ENCODE measurements at regions not wholly inside any gene's neighbourhood (a gene's known extent, or its start where the extent isn't known, plus 50 kb on each side); places are given as distances from the start of the nearest gene placed in this dataset.

DNA sequence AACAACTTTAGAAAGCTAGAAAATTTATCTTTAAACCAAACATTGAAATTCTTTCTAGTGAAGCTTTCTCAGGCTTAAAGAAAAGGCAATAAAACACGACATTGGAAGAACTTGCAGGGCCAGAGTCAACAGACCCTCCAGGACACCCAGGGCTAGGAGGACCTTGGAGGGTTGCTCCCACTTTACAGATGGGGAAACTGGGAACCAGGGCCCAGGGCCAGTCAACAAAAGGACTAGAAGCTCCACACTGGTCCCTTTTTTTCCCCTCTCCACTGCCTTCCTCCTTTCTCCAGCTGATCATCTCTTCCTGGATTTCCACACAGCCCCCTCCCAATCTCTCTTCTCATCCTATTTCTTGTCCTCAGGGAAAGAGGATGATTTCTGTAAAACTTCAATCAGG lies 307.7 kb upstream of the CDH5 start:
- Histone ChIP-seq H3K36me3 (ENCODE audit: insufficient read depth, low read length) (no peaks in the 10 kb centered on the region), H3K9ac (ENCODE audit: insufficient read length) (no peak overlapping the region), H3K4me3 (no peak overlapping the region), H3K9me3 (ENCODE audit: low read depth, low read length) (no peaks in the 10 kb centered on the region), H3K27ac (peak overlapping the region; percentile 87; the same call in 1 of the 2 replicates)
- DNase-seq (ENCODE audit: low read depth, low spot score): no peak
- no peak for TF ChIP-seq FOXP2 (optimal IDR thresholded peaks at IDR 0.05; ENCODE audit: control extremely low read depth, extremely low read length, insufficient read depth)
- TF ChIP-seq EZH2 (IDR thresholded peaks at IDR 0.05): no peak
- no peak for TF ChIP-seq POLR2AphosphoS5 (IDR thresholded peaks at IDR 0.05; ENCODE audit: borderline replicate concordance, low read depth, low read length)

DNA sequence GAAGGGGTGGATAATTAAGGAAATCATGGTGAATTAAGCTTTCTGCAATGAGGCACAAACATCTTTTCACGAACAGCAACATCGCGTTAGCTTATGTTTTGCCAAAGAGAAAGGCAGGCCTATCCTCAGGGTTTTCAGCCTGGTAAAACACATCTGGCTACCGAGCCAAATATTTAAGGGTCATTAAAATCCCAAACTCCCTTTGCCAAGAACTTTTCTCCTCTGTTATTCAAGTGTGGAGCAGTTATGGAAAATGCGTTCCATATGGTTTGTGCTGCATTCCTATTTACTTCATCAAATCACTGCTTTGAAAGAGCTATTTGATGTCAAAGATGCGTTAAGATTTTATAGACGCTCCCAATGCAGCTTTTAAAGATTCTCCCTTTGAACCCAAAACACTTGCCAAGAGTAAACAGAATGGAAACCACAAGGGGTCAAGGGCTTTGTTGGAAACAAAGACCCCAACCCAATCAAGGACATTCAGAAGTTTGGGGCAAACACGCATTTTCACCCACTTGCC lies 308.3 kb upstream of the CDH5 start:
- no peak for TF ChIP-seq FOXP2 (optimal IDR thresholded peaks at IDR 0.05; ENCODE audit: control extremely low read depth, extremely low read length, insufficient read depth)
- TF ChIP-seq POLR2AphosphoS5 (IDR thresholded peaks at IDR 0.05; ENCODE audit: borderline replicate concordance, low read depth, low read length): no peak
- TF ChIP-seq EZH2 (IDR thresholded peaks at IDR 0.05): no peak
- peak overlapping the region; percentile 87 for H3K27ac ChIP-seq
- no peak overlapping the region for H3K9ac ChIP-seq (ENCODE audit: insufficient read length)
- peak; percentile 66 for DNase-seq (ENCODE audit: low read depth, low spot score)
- H3K9me3 ChIP-seq (ENCODE audit: low read depth, low read length): no peaks in the 10 kb centered on the region
- H3K36me3 ChIP-seq (ENCODE audit: insufficient read depth, low read length): no peaks in the 10 kb centered on the region
- H3K4me3 ChIP-seq: peak overlapping the region; percentile 43; the same call in 1 of the 2 replicates

DNA sequence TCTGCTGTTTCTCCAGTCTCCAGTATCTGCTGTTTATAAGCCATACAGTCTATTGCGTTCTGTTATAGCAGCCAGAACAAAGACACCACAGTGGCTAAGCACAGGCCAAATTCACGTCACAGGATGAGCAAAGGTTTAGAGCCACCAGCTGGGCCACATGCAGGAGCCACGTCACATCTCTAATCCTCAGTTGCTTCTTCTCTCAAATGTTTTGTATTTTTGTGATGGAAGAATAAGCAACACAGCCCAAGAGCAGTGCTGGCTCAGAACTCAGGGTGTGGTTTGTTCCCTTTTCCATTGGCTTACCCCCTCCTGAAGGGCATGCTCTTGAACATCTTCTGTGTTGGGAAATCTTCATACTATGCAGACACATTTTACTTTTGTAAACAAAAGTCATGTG lies 309.4 kb upstream of the CDH5 start:
- no peak overlapping the region for H3K27ac ChIP-seq
- H3K4me3 ChIP-seq: no peak overlapping the region
- DNase-seq (ENCODE audit: low read depth, low spot score): no peak
- H3K9ac ChIP-seq (ENCODE audit: insufficient read length): no peak overlapping the region
- no peak for TF ChIP-seq POLR2AphosphoS5 (IDR thresholded peaks at IDR 0.05; ENCODE audit: borderline replicate concordance, low read depth, low read length)
- TF ChIP-seq FOXP2 (optimal IDR thresholded peaks at IDR 0.05; ENCODE audit: control extremely low read depth, extremely low read length, insufficient read depth): no peak
- no peak for TF ChIP-seq EZH2 (IDR thresholded peaks at IDR 0.05)
- no peaks in the 10 kb centered on the region for H3K9me3 ChIP-seq (ENCODE audit: low read depth, low read length)
- H3K36me3 ChIP-seq (ENCODE audit: insufficient read depth, low read length): no peaks in the 10 kb centered on the region

DNA sequence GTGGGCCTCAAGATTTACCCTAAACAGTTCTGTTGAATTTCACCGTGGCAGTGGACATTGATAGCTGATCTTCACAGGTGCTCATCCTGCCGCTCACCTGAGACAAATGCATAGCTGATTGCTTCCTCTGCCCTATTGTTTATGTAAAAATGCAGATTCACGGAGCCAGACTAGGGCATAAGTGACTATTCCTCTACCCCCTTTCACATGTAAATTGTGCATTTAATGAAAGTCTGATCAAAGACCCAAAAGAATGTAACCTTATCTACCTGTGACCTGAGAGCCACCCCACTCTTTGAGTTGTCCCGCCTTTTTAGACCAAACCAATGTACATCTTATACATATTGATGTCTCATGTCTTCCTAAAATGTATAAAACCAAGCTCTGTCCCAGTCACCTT lies 312.4 kb upstream of the CDH5 start:
- TF ChIP-seq POLR2AphosphoS5 (IDR thresholded peaks at IDR 0.05; ENCODE audit: borderline replicate concordance, low read depth, low read length): no peak
- TF ChIP-seq FOXP2 (optimal IDR thresholded peaks at IDR 0.05; ENCODE audit: control extremely low read depth, extremely low read length, insufficient read depth): no peak
- no peak for TF ChIP-seq EZH2 (IDR thresholded peaks at IDR 0.05)
- no peak overlapping the region for H3K4me3 ChIP-seq
- no peak overlapping the region for H3K27ac ChIP-seq
- no peaks in the 10 kb centered on the region for H3K36me3 ChIP-seq (ENCODE audit: insufficient read depth, low read length)
- no peaks in the 10 kb centered on the region for H3K9me3 ChIP-seq (ENCODE audit: low read depth, low read length)
- no peak overlapping the region for H3K9ac ChIP-seq (ENCODE audit: insufficient read length)
- no peak for DNase-seq (ENCODE audit: low read depth, low spot score)

DNA sequence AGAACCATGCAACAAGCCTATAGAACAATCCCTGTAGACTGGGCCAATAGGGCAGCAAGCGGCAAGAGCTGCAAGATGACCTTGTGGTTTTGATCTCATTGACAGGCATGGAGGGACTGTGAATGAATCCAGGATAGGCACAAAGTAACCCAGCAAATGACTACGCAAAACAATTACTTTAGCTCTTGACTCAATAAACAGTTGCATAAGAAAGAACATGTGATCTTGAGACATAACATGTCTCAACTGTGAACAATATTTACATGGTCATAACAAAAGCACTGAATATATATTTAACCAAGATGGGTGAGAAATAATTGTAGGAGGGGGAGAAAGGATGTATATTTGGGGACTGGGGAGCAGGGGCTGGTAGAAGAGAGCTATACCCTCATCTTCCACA lies 313.7 kb upstream of the CDH5 start:
- no peak for DNase-seq (ENCODE audit: low read depth, low spot score)
- Histone ChIP-seq H3K36me3 (ENCODE audit: insufficient read depth, low read length) (no peaks in the 10 kb centered on the region), H3K9ac (ENCODE audit: insufficient read length) (no peak overlapping the region), H3K4me3 (no peak overlapping the region), H3K9me3 (ENCODE audit: low read depth, low read length) (no peaks in the 10 kb centered on the region), H3K27ac (no peak overlapping the region)
- TF ChIP-seq EZH2 (IDR thresholded peaks at IDR 0.05): no peak
- no peak for TF ChIP-seq POLR2AphosphoS5 (IDR thresholded peaks at IDR 0.05; ENCODE audit: borderline replicate concordance, low read depth, low read length)
- no peak for TF ChIP-seq FOXP2 (optimal IDR thresholded peaks at IDR 0.05; ENCODE audit: control extremely low read depth, extremely low read length, insufficient read depth)

DNA sequence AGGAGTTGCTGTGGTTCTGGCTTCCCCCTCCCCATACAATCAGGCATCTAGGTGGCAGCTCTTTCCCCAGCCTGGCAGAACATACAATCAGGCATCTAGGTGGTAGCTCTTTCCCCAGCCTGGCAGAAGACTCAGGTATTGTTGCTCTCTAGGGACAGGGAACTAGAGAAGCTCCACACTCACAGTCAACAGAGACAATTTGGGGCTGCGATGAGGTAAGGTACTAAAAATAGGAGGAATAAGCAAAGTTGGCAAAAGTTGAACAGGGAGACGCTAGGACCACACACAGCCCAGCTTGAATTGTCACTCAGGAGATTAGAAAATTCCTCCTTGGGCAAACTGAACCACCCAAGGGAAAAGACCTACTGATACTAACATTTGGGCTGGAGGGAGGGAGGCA lies 315.5 kb upstream of the CDH5 start:
- no peak for TF ChIP-seq POLR2AphosphoS5 (IDR thresholded peaks at IDR 0.05; ENCODE audit: borderline replicate concordance, low read depth, low read length)
- no peak for TF ChIP-seq EZH2 (IDR thresholded peaks at IDR 0.05)
- no peak for TF ChIP-seq FOXP2 (optimal IDR thresholded peaks at IDR 0.05; ENCODE audit: control extremely low read depth, extremely low read length, insufficient read depth)
- Histone ChIP-seq H3K9ac (ENCODE audit: insufficient read length) (no peak overlapping the region), H3K27ac (no peak overlapping the region), H3K4me3 (no peak overlapping the region), H3K9me3 (ENCODE audit: low read depth, low read length) (no peaks in the 10 kb centered on the region), H3K36me3 (ENCODE audit: insufficient read depth, low read length) (no peaks in the 10 kb centered on the region)
- no peak for DNase-seq (ENCODE audit: low read depth, low spot score)

DNA sequence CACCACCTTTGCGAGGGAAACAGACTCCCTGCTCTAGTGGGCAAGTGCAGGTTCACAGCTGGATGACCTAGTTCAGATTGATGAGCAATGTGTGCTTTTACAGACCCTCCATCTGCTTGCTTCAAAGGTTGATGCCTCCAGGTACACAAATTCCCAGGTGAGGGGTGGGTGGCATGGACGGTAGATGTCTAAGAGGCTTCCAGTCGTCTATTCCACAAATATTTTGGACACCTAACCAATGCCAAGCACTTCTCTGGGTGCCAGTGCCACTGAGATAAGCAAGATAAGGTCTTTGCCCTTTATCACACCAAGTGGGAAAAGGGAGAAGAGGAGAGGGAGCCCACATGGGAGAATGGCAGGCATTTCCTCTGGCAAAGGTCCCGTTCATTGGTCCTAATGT lies 316.6 kb upstream of the CDH5 start:
- no peak for DNase-seq (ENCODE audit: low read depth, low spot score)
- no peak for TF ChIP-seq FOXP2 (optimal IDR thresholded peaks at IDR 0.05; ENCODE audit: control extremely low read depth, extremely low read length, insufficient read depth)
- TF ChIP-seq POLR2AphosphoS5 (IDR thresholded peaks at IDR 0.05; ENCODE audit: borderline replicate concordance, low read depth, low read length): no peak
- no peak for TF ChIP-seq EZH2 (IDR thresholded peaks at IDR 0.05)

DNA sequence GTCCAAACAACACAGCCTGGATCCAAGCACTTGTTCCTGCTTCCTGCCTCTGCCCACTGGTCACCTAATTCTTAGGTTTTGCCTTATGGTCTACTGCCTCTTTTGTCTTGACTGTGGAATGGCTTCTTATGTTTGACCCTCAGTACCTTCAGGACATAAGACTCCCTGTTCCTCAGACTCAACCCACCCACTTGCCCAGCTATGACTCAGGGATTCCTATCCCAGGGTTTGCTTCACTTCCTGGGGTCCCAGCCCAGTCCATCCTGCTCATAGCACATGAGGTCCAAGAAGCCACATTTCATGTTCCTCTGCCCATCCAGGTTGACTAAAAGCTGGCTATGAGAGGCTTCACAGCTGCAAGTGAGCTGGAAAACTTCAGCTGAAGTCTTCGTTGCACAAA lies 320.9 kb upstream of the CDH5 start:
- DNase-seq (ENCODE audit: low read depth, low spot score): no peak
- no peak overlapping the region for H3K27ac ChIP-seq

More for the DNA sequence above, 316.6 kb upstream of the CDH5 start:
- H3K4me3 ChIP-seq: no peak overlapping the region
- H3K36me3 ChIP-seq (ENCODE audit: insufficient read depth, low read length): no peaks in the 10 kb centered on the region
- H3K9me3 ChIP-seq (ENCODE audit: low read depth, low read length): no peaks in the 10 kb centered on the region
- no peak overlapping the region for H3K9ac ChIP-seq (ENCODE audit: insufficient read length)
- H3K27ac ChIP-seq: no peak overlapping the region

DNA sequence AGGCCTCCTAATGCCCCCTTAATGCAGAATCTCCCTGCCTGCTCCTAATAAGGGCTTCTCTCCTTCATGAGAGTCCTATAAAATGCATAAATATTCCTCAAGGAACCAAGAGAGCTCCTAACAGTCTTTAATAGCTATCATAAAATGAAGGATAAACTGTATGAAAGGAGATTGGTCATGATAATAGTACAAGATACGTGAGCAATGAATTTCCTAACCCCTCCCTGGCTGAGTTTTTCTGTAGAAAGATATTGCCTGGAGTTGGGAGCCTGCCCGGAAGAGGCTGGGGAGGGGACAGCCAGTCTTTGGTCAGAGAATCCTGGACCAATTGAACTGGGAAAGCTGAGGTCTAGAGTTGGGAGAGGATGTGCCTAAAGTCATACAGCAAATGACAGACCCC lies 321.9 kb upstream of the CDH5 start:
- Histone ChIP-seq H3K9me3 (ENCODE audit: low read depth, low read length) (no peaks in the 10 kb centered on the region), H3K4me3 (no peak overlapping the region), H3K36me3 (ENCODE audit: insufficient read depth, low read length) (no peaks in the 10 kb centered on the region), H3K27ac (no peak overlapping the region), H3K9ac (ENCODE audit: insufficient read length) (no peak overlapping the region)
- TF ChIP-seq POLR2AphosphoS5 (IDR thresholded peaks at IDR 0.05; ENCODE audit: borderline replicate concordance, low read depth, low read length) (no peak), FOXP2 (optimal IDR thresholded peaks at IDR 0.05; ENCODE audit: control extremely low read depth, extremely low read length, insufficient read depth) (no peak), EZH2 (IDR thresholded peaks at IDR 0.05) (no peak)
- no peak for DNase-seq (ENCODE audit: low read depth, low spot score)

More for the DNA sequence above, 320.9 kb upstream of the CDH5 start:
- H3K9me3 ChIP-seq (ENCODE audit: low read depth, low read length): no peaks in the 10 kb centered on the region
- no peak for TF ChIP-seq POLR2AphosphoS5 (IDR thresholded peaks at IDR 0.05; ENCODE audit: borderline replicate concordance, low read depth, low read length)
- no peak for TF ChIP-seq EZH2 (IDR thresholded peaks at IDR 0.05)
- TF ChIP-seq FOXP2 (optimal IDR thresholded peaks at IDR 0.05; ENCODE audit: control extremely low read depth, extremely low read length, insufficient read depth): no peak
- H3K4me3 ChIP-seq: no peak overlapping the region
- no peaks in the 10 kb centered on the region for H3K36me3 ChIP-seq (ENCODE audit: insufficient read depth, low read length)
- no peak overlapping the region for H3K9ac ChIP-seq (ENCODE audit: insufficient read length)
